Mesenchymal stem cell (in vitro differentiated cells and primary cell): ENCODE measurements at regions not wholly inside any gene's neighbourhood (a gene's known extent, or its start where the extent isn't known, plus 50 kb on each side); places are given as distances from the start of the nearest gene placed in this dataset.

Experiments
- DNase-seq: peaks from one replicate; pipeline ENCODE4 v3.0.0-alpha.2; 2013
- H2AFZ ChIP-seq: one replicate; pipeline ENCODE4 v1.6.1; 2013; ENCODE audit warnings: low read depth, mild to moderate bottlenecking, control low read depth, inconsistent platforms, low read length, moderate library complexity
- H2AK5ac ChIP-seq: 2 replicates; pipeline ENCODE4 v1.6.1; 2013; ENCODE audit warnings: low read length, moderate library complexity, mild to moderate bottlenecking, inconsistent platforms; ENCODE audit not compliant: severe bottlenecking
- H2BK120ac ChIP-seq: one replicate; pipeline ENCODE4 v1.6.1; 2013; ENCODE audit warnings: low read depth, mild to moderate bottlenecking, inconsistent platforms, low read length, moderate library complexity
- H2BK12ac ChIP-seq, 2 experiments: one replicate each; pipeline ENCODE4 v1.6.1; 2013; ENCODE audit warnings: inconsistent platforms in 2 of 2, low read length in 2 of 2, mild to moderate bottlenecking in 2 of 2, moderate library complexity in 2 of 2, control low read depth in 1 of 2
- H2BK15ac ChIP-seq: one replicate; pipeline ENCODE4 v1.6.1; 2013; ENCODE audit warnings: mild to moderate bottlenecking, low read depth, inconsistent platforms; ENCODE audit not compliant: poor library complexity, severe bottlenecking
- H2BK5ac ChIP-seq: 2 replicates; pipeline ENCODE4 v1.6.1; 2013; ENCODE audit warnings: low read depth, mild to moderate bottlenecking, low read length, control low read depth, inconsistent platforms; ENCODE audit not compliant: poor library complexity, severe bottlenecking
- H3K14ac ChIP-seq, 2 experiments: one replicate each; pipeline ENCODE4 v1.6.1; 2013; ENCODE audit warnings: inconsistent platforms in 2 of 2, low read length in 2 of 2, control low read depth in 1 of 2, mild to moderate bottlenecking in 1 of 2, moderate library complexity in 1 of 2
- H3K18ac ChIP-seq, 2 experiments: one replicate each; pipeline ENCODE4 v1.6.1; 2013; ENCODE audit warnings: inconsistent platforms in 2 of 2, low read length in 2 of 2, control low read depth in 1 of 2, low read depth in 1 of 2, mild to moderate bottlenecking in 1 of 2
- H3K23ac ChIP-seq, 2 experiments: one replicate each; pipeline ENCODE4 v1.6.1; 2013; ENCODE audit warnings: inconsistent platforms in 2 of 2, low read length in 2 of 2, mild to moderate bottlenecking in 2 of 2, moderate library complexity in 2 of 2, control low read depth in 1 of 2
- H3K27ac ChIP-seq: 2 replicates; pipeline ENCODE4 v1.5.1; 2013; ENCODE audit warnings: mild to moderate bottlenecking, moderate library complexity, low read length, control low read depth, inconsistent platforms; ENCODE audit not compliant: poor library complexity, severe bottlenecking
- H3K27me3 ChIP-seq, 2 experiments: 2 replicates each; pipeline versions ENCODE4 v1.6.1 to v1.7.0; 2013; ENCODE audit warnings: low read length in 2 of 2, mild to moderate bottlenecking in 2 of 2, moderate library complexity in 2 of 2, control low read depth in 1 of 2, inconsistent platforms in 1 of 2; ENCODE audit not compliant: control insufficient read depth in 1 of 2, insufficient read depth in 1 of 2
- H3K36me3 ChIP-seq, 2 experiments: 2 replicates each; pipeline versions ENCODE4 v1.6.1 to v1.7.0; 2013; ENCODE audit warnings: low read length in 2 of 2, control low read depth in 1 of 2, inconsistent platforms in 1 of 2, low read depth in 1 of 2, mild to moderate bottlenecking in 1 of 2; ENCODE audit not compliant: insufficient read depth in 2 of 2, control insufficient read depth in 1 of 2
- H3K4ac ChIP-seq, 2 experiments: one replicate each; pipeline ENCODE4 v1.6.1; 2013; ENCODE audit warnings: inconsistent platforms in 2 of 2, low read length in 2 of 2, mild to moderate bottlenecking in 2 of 2, moderate library complexity in 2 of 2, control low read depth in 1 of 2, low read depth in 1 of 2
- H3K4me1 ChIP-seq: 2 replicates; pipeline ENCODE4 v1.6.1; 2013; ENCODE audit warnings: low read depth, low read length, control low read depth; ENCODE audit not compliant: control insufficient read depth, insufficient read depth
- H3K4me2 ChIP-seq: 2 replicates; pipeline ENCODE4 v1.6.1; 2013; ENCODE audit warnings: low read length, mild to moderate bottlenecking, inconsistent platforms; ENCODE audit not compliant: poor library complexity, severe bottlenecking
- H3K4me3 ChIP-seq, 2 experiments: 2 replicates each; pipeline versions ENCODE4 v1.5.1 to v1.7.0; 2013; ENCODE audit warnings: low read length in 2 of 2, mild to moderate bottlenecking in 2 of 2, control low read depth in 1 of 2, low read depth in 1 of 2; ENCODE audit not compliant: insufficient read depth in 1 of 2
- H3K79me1 ChIP-seq: replicated peaks from 2 replicates; pipeline ENCODE4 v1.6.1; 2013; ENCODE audit warnings: mild to moderate bottlenecking, control low read depth, low read length, inconsistent platforms; ENCODE audit not compliant: poor library complexity, severe bottlenecking
- H3K9ac ChIP-seq: 2 replicates; pipeline ENCODE4 v1.7.0; 2013; ENCODE audit warnings: mild to moderate bottlenecking, low read length, moderate library complexity
- H3K9me3 ChIP-seq: 2 replicates; pipeline ENCODE4 v1.7.0; 2013; ENCODE audit warnings: mild to moderate bottlenecking, low read length; ENCODE audit not compliant: control insufficient read depth
- H4K8ac ChIP-seq: one replicate; pipeline ENCODE4 v1.6.1; 2013; ENCODE audit warnings: inconsistent platforms, mild to moderate bottlenecking, low read length, moderate library complexity
- H4K91ac ChIP-seq: one replicate; pipeline ENCODE4 v1.6.1; 2013; ENCODE audit warnings: mild to moderate bottlenecking, low read length, inconsistent platforms
- WGBS: methylation state at CpG from one replicate; pipeline ENCODE4 v1.1.7; 2013; ENCODE audit warnings: mixed read lengths; 5-methylcytosine and 5-hydroxymethylcytosine counted together

GRCh38 chr2:167861574-167862193, 385.7 kb downstream of the STK39 start:
- no peak for DNase-seq
- Histone ChIP-seq H3K9ac (no peak overlapping the region), H4K91ac (no peak overlapping the region), H3K4me3 (no peak overlapping the region), H2BK15ac (no peak overlapping the region), H3K27ac (peak overlapping the region; percentile 87), H2BK12ac (no peak overlapping the region), H2AK5ac (peak overlapping the region; percentile 98), H3K36me3 (no peaks in the 10 kb centered on the region), H3K18ac (no peak overlapping the region), H2AFZ (no peak overlapping the region), H2BK5ac (no peak overlapping the region), H3K79me1 (no peaks in the 10 kb centered on the region), H3K27me3 (no peaks in the 10 kb centered on the region), H3K14ac (no peak overlapping the region), H3K9me3 (no peaks in the 10 kb centered on the region), H4K8ac (no peak overlapping the region), H3K23ac (no peak overlapping the region), H3K4me1 (peaks cover 9% of the 10 kb centered on the region), H3K4me2 (no peak overlapping the region), H3K4ac (no peak overlapping the region), H2BK120ac (no peak overlapping the region)
- WGBS = 54% methylated on average over 2 of the region's 2 CpGs

- H2BK15ac ChIP-seq = no peak overlapping the region
- H2BK12ac ChIP-seq = no peak overlapping the region
- no peak overlapping the region for H4K91ac ChIP-seq
- H3K4me2 ChIP-seq = no peak overlapping the region
- no peak overlapping the region for H3K4ac ChIP-seq
- peaks cover 9% of the 10 kb centered on the region for H3K4me1 ChIP-seq
- H3K9ac ChIP-seq = no peak overlapping the region
- H2AK5ac ChIP-seq = no peak overlapping the region
- no peak overlapping the region for H3K4me3 ChIP-seq
- no peak overlapping the region for H3K23ac ChIP-seq
- no peak overlapping the region for H3K27ac ChIP-seq
- H3K14ac ChIP-seq = no peak overlapping the region
- no peak overlapping the region for H2AFZ ChIP-seq
- WGBS = no CpG with 5 or more reads among the region's 1 CpG
- H3K18ac ChIP-seq = no peak overlapping the region
- no peak overlapping the region for H2BK120ac ChIP-seq
- H4K8ac ChIP-seq = no peak overlapping the region
- H3K79me1 ChIP-seq = no peaks in the 10 kb centered on the region
- H2BK5ac ChIP-seq = no peak overlapping the region
- no peaks in the 10 kb centered on the region for H3K36me3 ChIP-seq
- no peaks in the 10 kb centered on the region for H3K9me3 ChIP-seq
- DNase-seq = no peak
- no peaks in the 10 kb centered on the region for H3K27me3 ChIP-seq
These were observed 387.3 kb downstream of the STK39 start for GRCh38 chr2:167860082-167860481.

- no peak overlapping the region for H3K23ac ChIP-seq
These were observed 387.7 kb downstream of the STK39 start for GRCh38 chr2:167859676-167860075.

GRCh38 chr2:167858086-167858485, 389.3 kb downstream of the STK39 start:
- Histone ChIP-seq H3K4me3 (no peak overlapping the region), H3K4me1 (peaks cover 4% of the 10 kb centered on the region), H2BK12ac (no peak overlapping the region), H3K18ac (no peak overlapping the region), H3K9ac (no peak overlapping the region), H3K4ac (no peak overlapping the region), H3K9me3 (no peaks in the 10 kb centered on the region), H4K8ac (no peak overlapping the region), H2BK5ac (no peak overlapping the region), H3K14ac (no peak overlapping the region), H2BK15ac (no peak overlapping the region), H3K79me1 (no peaks in the 10 kb centered on the region), H3K36me3 (no peaks in the 10 kb centered on the region), H2BK120ac (no peak overlapping the region), H3K23ac (no peak overlapping the region), H2AFZ (no peak overlapping the region), H3K27ac (no peak overlapping the region), H3K27me3 (no peaks in the 10 kb centered on the region), H3K4me2 (no peak overlapping the region), H2AK5ac (no peak overlapping the region), H4K91ac (no peak overlapping the region)
- 100% methylated on average over 1 of the region's 4 CpGs for WGBS
- DNase-seq = no peak

More at GRCh38 chr2:167859676-167860075, 387.7 kb downstream of the STK39 start:
- H3K4me2 ChIP-seq = no peak overlapping the region
- no peak overlapping the region for H3K4ac ChIP-seq
- no peak overlapping the region for H2BK12ac ChIP-seq
- peaks cover 9% of the 10 kb centered on the region for H3K4me1 ChIP-seq
- H3K79me1 ChIP-seq = no peaks in the 10 kb centered on the region
- no peak overlapping the region for H2AK5ac ChIP-seq
- H2AFZ ChIP-seq = no peak overlapping the region
- H3K9ac ChIP-seq = no peak overlapping the region
- no peak for DNase-seq
- H3K4me3 ChIP-seq = no peak overlapping the region
- H3K9me3 ChIP-seq = no peaks in the 10 kb centered on the region
- no peaks in the 10 kb centered on the region for H3K27me3 ChIP-seq
- H3K14ac ChIP-seq = no peak overlapping the region
- H2BK120ac ChIP-seq = no peak overlapping the region
- no peak overlapping the region for H2BK5ac ChIP-seq
- H2BK15ac ChIP-seq = no peak overlapping the region
- H3K18ac ChIP-seq = no peak overlapping the region
- H4K8ac ChIP-seq = no peak overlapping the region
- no peak overlapping the region for H3K27ac ChIP-seq
- 100% methylated on average over 1 of the region's 1 CpG for WGBS
- no peaks in the 10 kb centered on the region for H3K36me3 ChIP-seq
- H4K91ac ChIP-seq = no peak overlapping the region
